ENCODE measurements at regions not wholly inside any gene's neighbourhood (a gene's known extent, or its start where the extent isn't known, plus 50 kb on each side); places are given as distances from the start of the nearest gene placed in this dataset.

- Histone ChIP-seq H3K9me3 (no peaks in the 10 kb centered on the region), H3K27ac (no peak overlapping the region)
- TF ChIP-seq POLR2A (IDR thresholded peaks at IDR 0.05), result no peak
- TF ChIP-seq, protein P1, sequence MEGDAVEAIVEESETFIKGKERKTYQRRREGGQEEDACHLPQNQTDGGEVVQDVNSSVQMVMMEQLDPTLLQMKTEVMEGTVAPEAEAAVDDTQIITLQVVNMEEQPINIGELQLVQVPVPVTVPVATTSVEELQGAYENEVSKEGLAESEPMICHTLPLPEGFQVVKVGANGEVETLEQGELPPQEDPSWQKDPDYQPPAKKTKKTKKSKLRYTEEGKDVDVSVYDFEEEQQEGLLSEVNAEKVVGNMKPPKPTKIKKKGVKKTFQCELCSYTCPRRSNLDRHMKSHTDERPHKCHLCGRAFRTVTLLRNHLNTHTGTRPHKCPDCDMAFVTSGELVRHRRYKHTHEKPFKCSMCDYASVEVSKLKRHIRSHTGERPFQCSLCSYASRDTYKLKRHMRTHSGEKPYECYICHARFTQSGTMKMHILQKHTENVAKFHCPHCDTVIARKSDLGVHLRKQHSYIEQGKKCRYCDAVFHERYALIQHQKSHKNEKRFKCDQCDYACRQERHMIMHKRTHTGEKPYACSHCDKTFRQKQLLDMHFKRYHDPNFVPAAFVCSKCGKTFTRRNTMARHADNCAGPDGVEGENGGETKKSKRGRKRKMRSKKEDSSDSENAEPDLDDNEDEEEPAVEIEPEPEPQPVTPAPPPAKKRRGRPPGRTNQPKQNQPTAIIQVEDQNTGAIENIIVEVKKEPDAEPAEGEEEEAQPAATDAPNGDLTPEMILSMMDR (IDR thresholded peaks at IDR 0.05), result no peak
These were observed 78.0 kb upstream of the CTTNBP2 start for GRCh38 chr7:117951285-117951684.

GRCh38 chr7:117951691-117952280 is 78.5 kb upstream of the CTTNBP2 start:
- no peaks in the 10 kb centered on the region for H3K27me3 ChIP-seq
- no peak overlapping the region for H3K4me3 ChIP-seq
- no peaks in the 10 kb centered on the region for H3K9me3 ChIP-seq
- no peaks in the 10 kb centered on the region for H3K4me1 ChIP-seq
- DNase-seq, result no peak
- no peak for TF ChIP-seq POLR2A (IDR thresholded peaks at IDR 0.05)
- TF ChIP-seq, protein P1 (IDR thresholded peaks at IDR 0.05), result no peak
- H3K27ac ChIP-seq, result no peak overlapping the region
- H3K36me3 ChIP-seq, result no peaks in the 10 kb centered on the region

More at GRCh38 chr7:117951285-117951684, 78.0 kb upstream of the CTTNBP2 start:
- H3K4me1 ChIP-seq, result no peaks in the 10 kb centered on the region
- DNase-seq, result no peak
- H3K27me3 ChIP-seq, result no peaks in the 10 kb centered on the region
- H3K4me3 ChIP-seq, result no peak overlapping the region
- no peaks in the 10 kb centered on the region for H3K36me3 ChIP-seq

DNA sequence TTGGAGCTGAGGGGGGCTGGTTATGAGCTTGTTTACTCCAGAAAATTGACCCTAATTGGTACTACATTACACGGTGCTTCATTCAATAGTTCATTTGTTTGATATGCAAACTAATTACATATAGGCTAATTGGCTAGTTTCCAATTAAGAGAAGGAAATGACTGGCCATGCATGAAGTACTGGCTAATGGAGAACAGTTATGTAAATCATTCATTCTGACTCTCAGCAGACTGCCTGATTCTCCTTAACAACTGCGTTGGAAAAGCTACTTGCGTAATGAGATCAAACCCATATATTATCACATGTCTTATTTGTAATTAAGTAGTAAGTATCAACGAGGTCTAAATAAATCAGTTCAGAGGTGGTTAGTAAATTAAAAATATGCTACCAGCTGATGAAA is 81.8 kb upstream of the CTTNBP2 start:
- H3K27me3 ChIP-seq, result no peaks in the 10 kb centered on the region
- no peaks in the 10 kb centered on the region for H3K36me3 ChIP-seq
- no peaks in the 10 kb centered on the region for H3K4me1 ChIP-seq
- H3K4me3 ChIP-seq, result no peak overlapping the region
- H3K9me3 ChIP-seq, result no peaks in the 10 kb centered on the region
- TF ChIP-seq, protein P1 (IDR thresholded peaks at IDR 0.05), result no peak
- no peak for TF ChIP-seq POLR2A (IDR thresholded peaks at IDR 0.05)
- DNase-seq, result no peak
- no peak overlapping the region for H3K27ac ChIP-seq

DNA sequence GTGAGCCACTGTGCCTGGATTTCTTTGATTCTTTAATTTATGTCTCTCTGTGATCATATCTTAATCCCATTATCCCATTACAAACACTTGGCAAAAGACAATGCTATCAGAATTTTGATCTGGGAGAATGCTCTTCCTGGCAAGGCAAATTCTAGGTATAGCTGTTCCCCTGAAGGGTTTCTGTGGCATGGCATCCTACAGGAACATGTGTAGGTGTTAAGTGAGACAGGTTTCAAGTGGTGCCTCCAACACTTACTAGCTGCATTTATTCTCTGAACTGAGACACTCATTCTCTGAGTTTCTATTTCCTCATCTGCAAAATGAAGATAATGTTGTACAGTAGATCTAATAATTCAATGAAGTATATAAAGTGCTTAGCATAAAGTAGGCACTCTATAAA is 87.1 kb upstream of the CTTNBP2 start:
- DNase-seq, result no peak
- Histone ChIP-seq H3K4me3 (no peak overlapping the region), H3K36me3 (no peaks in the 10 kb centered on the region), H3K27me3 (no peaks in the 10 kb centered on the region), H3K9me3 (no peaks in the 10 kb centered on the region), H3K4me1 (no peaks in the 10 kb centered on the region), H3K27ac (no peak overlapping the region)
- TF ChIP-seq POLR2A (IDR thresholded peaks at IDR 0.05), result no peak
- TF ChIP-seq, protein P1 (IDR thresholded peaks at IDR 0.05), result no peak

- TF ChIP-seq POLR2A (IDR thresholded peaks at IDR 0.05), result no peak
- TF ChIP-seq, protein P1 (IDR thresholded peaks at IDR 0.05), result no peak
- no peak overlapping the region for H3K27ac ChIP-seq
- DNase-seq, result no peak
- no peak overlapping the region for H3K4me3 ChIP-seq
- no peaks in the 10 kb centered on the region for H3K4me1 ChIP-seq
- no peaks in the 10 kb centered on the region for H3K9me3 ChIP-seq
- H3K36me3 ChIP-seq, result no peaks in the 10 kb centered on the region
- no peaks in the 10 kb centered on the region for H3K27me3 ChIP-seq
These were observed 88.0 kb upstream of the CTTNBP2 start for GRCh38 chr7:117961235-117961634.
